ENCODE measurements at regions not wholly inside any gene's neighbourhood (a gene's known extent, or its start where the extent isn't known, plus 50 kb on each side); places are given as distances from the start of the nearest gene placed in this dataset.

GRCh38 chr7:32275216-32276009 lies 205.2 kb upstream of the PDE1C start:
- no peak for DNase-seq (ENCODE audit: low read depth)
- no peak for TF ChIP-seq CTCF (conservative IDR thresholded peaks at IDR 0.05; ENCODE audit: low read depth, low read length)
- H3K4me3 ChIP-seq (ENCODE audit: low read depth, low read length): no peak overlapping the region

- no peak overlapping the region for H3K4me3 ChIP-seq (ENCODE audit: low read depth, low read length)
- TF ChIP-seq CTCF (conservative IDR thresholded peaks at IDR 0.05; ENCODE audit: low read depth, low read length): no peak
- no peak for DNase-seq (ENCODE audit: low read depth)
Observed at GRCh38 chr7:32273297-32273696, 203.1 kb upstream of the PDE1C start.

GRCh38 chr7:32266932-32267475 lies 196.8 kb upstream of the PDE1C start:
- H3K4me3 ChIP-seq (ENCODE audit: low read depth, low read length): no peak overlapping the region
- no peak for TF ChIP-seq CTCF (conservative IDR thresholded peaks at IDR 0.05; ENCODE audit: low read depth, low read length)
- no peak for DNase-seq (ENCODE audit: low read depth)

- DNase-seq (ENCODE audit: low read depth): no peak
- H3K4me3 ChIP-seq (ENCODE audit: low read depth, low read length): no peak overlapping the region
- TF ChIP-seq CTCF (conservative IDR thresholded peaks at IDR 0.05; ENCODE audit: low read depth, low read length): no peak
Observed at GRCh38 chr7:32264702-32265284, 194.6 kb upstream of the PDE1C start.

- no peak overlapping the region for H3K4me3 ChIP-seq (ENCODE audit: low read depth, low read length)
- no peak for DNase-seq (ENCODE audit: low read depth)
- no peak for TF ChIP-seq CTCF (conservative IDR thresholded peaks at IDR 0.05; ENCODE audit: low read depth, low read length)
Observed at GRCh38 chr7:32263611-32264010, 193.4 kb upstream of the PDE1C start.

GRCh38 chr7:32262315-32262714 lies 192.1 kb upstream of the PDE1C start:
- DNase-seq (ENCODE audit: low read depth): no peak
- H3K4me3 ChIP-seq (ENCODE audit: low read depth, low read length): no peak overlapping the region
- TF ChIP-seq CTCF (conservative IDR thresholded peaks at IDR 0.05; ENCODE audit: low read depth, low read length): no peak
